HG03342 (cell line): ENCODE measurements at regions not wholly inside any gene's neighbourhood (a gene's known extent, or its start where the extent isn't known, plus 50 kb on each side); places are given as distances from the start of the nearest gene placed in this dataset.

Experiments used
- ATAC-seq: cut with Tn5 transposase; IDR thresholded peaks from one replicate; pipeline ENCODE4 v1.9.1; 2021; ENCODE audit warnings: mild to moderate bottlenecking, moderate library complexity; ENCODE audit not compliant: unreplicated experiment

DNA sequence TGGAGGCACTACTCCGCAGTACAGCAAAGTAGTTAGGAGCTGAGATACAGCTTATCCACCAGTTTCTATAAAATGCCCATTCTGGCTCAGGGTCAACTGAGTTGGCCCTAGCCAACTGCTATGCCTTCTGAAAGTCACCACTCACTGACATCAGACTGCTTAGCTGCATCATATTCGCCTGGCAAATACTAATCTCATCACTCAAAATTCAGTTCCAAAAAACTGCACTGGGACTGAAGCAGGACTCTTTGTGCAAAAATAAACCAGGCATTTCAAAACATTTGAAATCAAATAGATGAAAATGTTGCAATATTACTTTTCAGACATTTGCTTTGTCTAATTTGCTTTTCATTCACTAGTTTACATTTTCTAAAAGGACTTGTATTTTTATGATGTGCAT, 230.0 kb downstream of the ALDH8A1 start:
- no peak for ATAC-seq

DNA sequence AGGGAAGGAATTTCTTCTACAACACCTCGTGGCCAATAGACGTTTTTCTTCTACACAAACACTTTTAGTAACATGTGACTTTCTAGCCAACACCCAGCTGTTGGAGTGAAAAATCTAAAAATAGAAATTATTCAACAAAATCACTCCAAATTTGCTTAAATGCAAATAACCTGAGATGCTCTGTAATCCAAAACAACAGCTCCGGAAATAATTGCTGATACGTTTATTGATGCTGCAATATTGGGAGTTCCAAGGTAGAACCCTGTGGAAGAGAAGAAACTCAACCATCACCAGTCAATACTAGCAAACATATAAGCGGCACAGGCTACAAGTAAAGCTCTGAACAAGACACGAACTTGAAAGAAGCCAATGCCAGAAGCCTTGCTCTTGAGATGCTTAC, 230.6 kb downstream of the ALDH8A1 start:
- ATAC-seq = no peak

DNA sequence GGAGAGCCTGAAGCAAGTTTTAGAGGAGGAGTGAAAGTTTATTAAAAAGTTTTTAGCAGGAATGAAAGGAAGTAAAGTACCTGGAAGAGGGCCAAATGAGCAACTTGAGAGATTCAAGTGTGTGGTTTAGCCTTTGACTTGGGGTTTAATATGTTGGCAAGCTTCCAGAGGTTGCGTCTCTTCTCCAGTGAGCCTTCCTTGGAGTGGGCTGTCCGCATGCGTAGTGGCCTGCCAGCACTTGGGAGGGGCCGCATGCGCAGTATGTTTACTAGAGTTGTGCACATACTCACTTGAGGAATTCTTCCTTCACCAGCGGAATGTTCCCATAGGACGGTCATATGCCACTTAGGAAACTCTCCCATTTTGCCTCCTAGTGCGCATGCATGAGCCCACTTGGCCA, 235.2 kb downstream of the ALDH8A1 start:
- no peak for ATAC-seq

DNA sequence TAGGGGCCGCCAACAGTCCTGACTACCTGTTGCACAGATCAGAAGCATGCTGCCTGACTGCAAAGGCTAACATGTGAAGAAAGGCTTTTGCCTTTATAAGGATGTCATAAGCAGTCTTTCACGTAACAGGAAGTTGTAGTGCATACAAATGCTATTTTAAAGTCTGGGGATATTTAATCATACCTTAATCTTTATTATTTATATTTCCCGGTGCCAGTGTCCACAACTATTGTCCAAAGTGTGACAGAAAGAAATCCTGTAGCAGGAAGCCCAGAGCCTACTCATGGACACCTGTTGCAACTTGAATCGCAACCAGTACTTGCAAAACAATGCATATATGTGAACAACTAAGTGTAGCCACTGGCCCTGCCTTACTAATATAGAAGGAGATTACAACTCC, 235.8 kb downstream of the ALDH8A1 start:
- ATAC-seq = no peak

GRCh38 chr6:134712311-134712710, 237.6 kb downstream of the ALDH8A1 start:
- ATAC-seq = no peak

DNA sequence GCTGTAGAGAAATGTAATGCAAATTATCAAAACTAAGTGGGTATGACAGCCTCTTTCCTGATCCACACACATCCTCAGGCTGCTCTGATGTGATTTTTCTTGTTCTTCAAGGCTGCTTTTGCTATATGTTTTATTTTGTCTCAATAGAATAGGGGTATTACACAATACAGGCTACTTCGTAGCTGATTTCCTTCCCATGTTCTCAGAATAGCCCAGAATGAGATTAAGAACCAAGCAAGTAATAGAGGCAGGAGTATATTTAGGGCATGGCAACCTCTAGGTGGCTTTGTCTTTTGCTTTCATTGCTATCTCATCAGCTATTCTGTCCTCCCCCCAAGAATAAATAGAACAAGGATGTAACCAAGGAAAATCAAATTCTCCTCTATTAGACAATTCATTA, 241.8 kb downstream of the ALDH8A1 start:
- no peak for ATAC-seq

- ATAC-seq = no peak
Observed at GRCh38 chr6:134707342-134708031, 242.4 kb downstream of the ALDH8A1 start.

DNA sequence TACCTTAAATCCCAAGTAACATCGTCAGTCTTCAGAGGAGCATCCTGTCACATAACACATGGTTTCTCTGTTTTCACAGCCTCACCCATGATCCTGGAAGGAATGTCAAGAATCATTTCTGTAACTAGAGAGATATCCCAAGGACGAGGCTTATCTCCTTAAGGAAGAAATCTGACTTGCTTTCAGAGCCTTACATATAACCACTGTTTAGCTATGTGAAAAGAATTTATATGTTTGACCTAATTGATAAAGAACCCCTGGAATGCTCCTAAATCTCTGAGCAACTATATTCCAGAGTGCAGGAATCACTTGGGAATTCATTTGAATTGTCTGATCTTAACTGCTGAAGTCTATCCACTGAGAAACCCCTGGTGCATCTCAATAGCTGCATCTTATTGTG, 243.1 kb downstream of the ALDH8A1 start:
- no peak for ATAC-seq

GRCh38 chr6:134706153-134706552, 243.7 kb downstream of the ALDH8A1 start:
- no peak for ATAC-seq

GRCh38 chr6:134703206-134703605, 246.7 kb downstream of the ALDH8A1 start:
- no peak for ATAC-seq

DNA sequence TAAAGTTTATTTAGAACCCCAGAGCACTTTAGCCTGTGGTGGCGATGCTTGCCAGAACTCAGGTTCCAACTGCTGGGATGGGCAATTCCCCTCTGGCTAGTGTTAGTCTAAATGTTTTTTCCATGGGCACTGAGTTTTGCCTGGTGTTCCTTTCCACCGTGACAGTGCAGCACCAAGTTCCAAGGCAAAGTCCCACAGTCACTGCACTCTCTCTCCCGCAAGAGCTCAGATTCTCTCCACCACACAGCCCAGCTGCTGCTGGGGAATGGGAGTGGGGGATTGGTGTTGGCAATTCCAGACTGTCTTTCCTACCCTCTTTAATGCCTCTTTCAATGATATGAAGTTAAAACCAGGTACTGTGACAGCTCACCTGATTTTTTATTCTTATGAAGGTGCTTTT, 247.6 kb downstream of the ALDH8A1 start:
- no peak for ATAC-seq

- no peak for ATAC-seq
Observed at GRCh38 chr6:134701301-134701700, 248.6 kb downstream of the ALDH8A1 start.

GRCh38 chr6:134698228-134698627, 251.7 kb downstream of the ALDH8A1 start:
- ATAC-seq = no peak

- ATAC-seq = no peak
Observed at GRCh38 chr6:134692008-134692407, 257.9 kb downstream of the ALDH8A1 start.

GRCh38 chr6:134691180-134691579, 258.7 kb downstream of the ALDH8A1 start:
- no peak for ATAC-seq

GRCh38 chr6:134690048-134690447, 259.9 kb downstream of the ALDH8A1 start:
- ATAC-seq = no peak

GRCh38 chr6:134689641-134690040, 260.3 kb downstream of the ALDH8A1 start:
- ATAC-seq = no peak

DNA sequence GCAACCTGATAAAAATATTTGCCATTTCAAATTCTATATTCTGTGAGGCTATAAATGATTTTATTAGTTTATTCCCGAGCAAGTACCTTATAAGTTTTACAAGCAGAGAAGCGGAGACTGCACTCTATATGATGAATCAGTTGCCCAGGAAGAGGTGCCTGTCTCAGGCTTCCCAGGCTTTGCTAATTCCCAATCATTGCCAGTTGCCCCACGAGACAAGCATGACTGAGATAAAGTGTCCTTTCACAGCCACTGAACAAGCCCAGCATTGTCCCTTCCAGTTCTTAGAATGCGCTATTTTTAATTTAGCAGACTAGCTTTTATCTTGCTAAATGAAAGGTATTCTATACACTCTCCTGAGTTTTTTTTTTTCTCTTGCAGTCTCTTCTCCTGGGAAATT, 260.7 kb downstream of the ALDH8A1 start:
- no peak for ATAC-seq

- no peak for ATAC-seq
Observed at GRCh38 chr6:134686071-134686470, 263.8 kb downstream of the ALDH8A1 start.

GRCh38 chr6:134684423-134684795, 265.5 kb downstream of the ALDH8A1 start:
- no peak for ATAC-seq

GRCh38 chr6:134683783-134684422, 266.0 kb downstream of the ALDH8A1 start:
- no peak for ATAC-seq

GRCh38 chr6:134680433-134680832, 269.5 kb downstream of the ALDH8A1 start:
- ATAC-seq = no peak

DNA sequence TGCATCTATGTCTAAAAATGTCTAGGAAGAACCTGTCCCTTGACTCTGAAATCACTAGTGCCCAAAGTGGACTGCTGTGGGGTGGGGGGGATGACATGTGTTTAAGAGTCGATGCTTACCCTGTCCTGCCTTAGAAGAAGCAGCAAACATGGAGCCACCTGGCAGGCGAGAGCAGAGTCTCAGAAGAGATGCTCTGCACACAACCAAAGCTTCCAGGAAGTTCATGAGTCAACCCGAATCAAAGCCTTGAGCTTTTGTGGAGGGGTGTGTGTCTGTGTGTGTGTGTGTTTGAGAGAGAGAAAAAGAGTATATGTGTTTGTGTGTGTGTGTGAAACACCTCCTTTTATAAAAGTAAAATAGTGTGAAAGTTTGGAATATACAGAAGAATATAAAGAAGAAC, 269.9 kb downstream of the ALDH8A1 start:
- ATAC-seq = no peak
